IMR-90 (cell line): ENCODE measurements at regions not wholly inside any gene's neighbourhood (a gene's known extent, or its start where the extent isn't known, plus 50 kb on each side); places are given as distances from the start of the nearest gene placed in this dataset.

Experiments
- ATAC-seq: fragments of 200-7000 bp; cut with Tn5 transposase; 2 replicates; pipeline ENCODE4 v1.9.1; 2020; ENCODE audit warnings: low read depth, mild to moderate bottlenecking, moderate library complexity
- BruUV-seq: library from RNA; stranded (reverse); fragments of 400-500 nt; replicated peaks from 2 replicates; lab custom pipeline; 2021; lab: Mats Ljungman, UMichigan
- CTCF ChIA-PET: fragments of 300-600 bp; formaldehyde crosslinking; extraction: SDS; loops from one replicate; lab custom pipeline; 2021; ENCODE audit warnings: antibody characterized with exemption; lab: Yijun Ruan, JAX
- POLR2A ChIA-PET: fragments of 300-600 bp; sonication (Branson Sonifier 250); formaldehyde crosslinking; loops from one replicate; lab custom pipeline; 2022; ENCODE audit warnings: antibody characterized with exemption; ENCODE audit not compliant: unreplicated experiment; lab: Charles Lee
- DNase-seq: peaks from one replicate; pipeline ENCODE4 v3.0.0; 2013
- H2AFZ ChIP-seq: replicated peaks from 2 replicates; pipeline ENCODE3; 2013; ENCODE audit warnings: low read length, mild to moderate bottlenecking; ENCODE audit not compliant: poor library complexity
- H2AK5ac ChIP-seq: 2 replicates; pipeline ENCODE4 v1.6.1; 2013; ENCODE audit warnings: low read depth, low read length, inconsistent platforms
- H2AK9ac ChIP-seq: replicated peaks from 2 replicates; pipeline ENCODE3; 2013; ENCODE audit warnings: mild to moderate bottlenecking, low read depth, low read length, moderate library complexity; ENCODE audit not compliant: poor library complexity
- H2BK120ac ChIP-seq: 2 replicates; pipeline ENCODE4 v1.6.1; 2013; ENCODE audit warnings: low read depth, low read length, inconsistent platforms
- H2BK15ac ChIP-seq: 3 replicates; pipeline ENCODE4 v1.6.1; 2013; ENCODE audit warnings: low read depth, low read length, inconsistent platforms
- H2BK20ac ChIP-seq: 2 replicates; pipeline ENCODE4 v1.6.1; 2013; ENCODE audit warnings: low read depth, mild to moderate bottlenecking, inconsistent platforms, low read length, moderate library complexity
- H2BK5ac ChIP-seq: 2 replicates; pipeline ENCODE4 v1.6.1; 2013; ENCODE audit warnings: mild to moderate bottlenecking, low read depth, low read length, inconsistent platforms; ENCODE audit not compliant: poor library complexity, severe bottlenecking
- H3K14ac ChIP-seq: replicated peaks from 2 replicates; pipeline ENCODE4 v1.6.1; 2013; ENCODE audit warnings: low read depth, low read length, inconsistent platforms
- H3K18ac ChIP-seq: 2 replicates; pipeline ENCODE4 v1.6.1; 2013; ENCODE audit warnings: low read depth, low read length, control low read depth
- H3K23ac ChIP-seq: 2 replicates; pipeline ENCODE4 v1.6.1; 2013; ENCODE audit warnings: low read depth, low read length, inconsistent platforms
- H3K27ac ChIP-seq: 2 replicates; pipeline ENCODE4 v1.5.1; 2013; ENCODE audit warnings: mild to moderate bottlenecking, control low read depth, low read length; ENCODE audit not compliant: insufficient read depth
- H3K27me3 ChIP-seq: 2 replicates; pipeline ENCODE4 v1.6.1; 2013; ENCODE audit warnings: low read length; ENCODE audit not compliant: control insufficient read depth, insufficient read depth
- H3K36me3 ChIP-seq: 2 replicates; pipeline ENCODE4 v1.6.1; 2013; ENCODE audit warnings: low read length, mixed read lengths; ENCODE audit not compliant: control insufficient read depth, insufficient read depth
- H3K4ac ChIP-seq: 2 replicates; pipeline ENCODE4 v1.6.1; 2013; ENCODE audit warnings: low read depth, low read length, inconsistent platforms
- H3K4me1 ChIP-seq: 2 replicates; pipeline ENCODE4 v1.6.1; 2013; ENCODE audit warnings: low read length, mixed read lengths; ENCODE audit not compliant: control insufficient read depth, insufficient read depth
- H3K4me2 ChIP-seq: 2 replicates; pipeline ENCODE4 v1.6.1; 2013; ENCODE audit warnings: low read depth, mild to moderate bottlenecking, control low read depth, low read length, moderate library complexity
- H3K4me3 ChIP-seq: 2 replicates; pipeline ENCODE4 v1.5.1; 2013; ENCODE audit warnings: low read depth, mild to moderate bottlenecking, control low read depth, low read length, moderate library complexity; ENCODE audit not compliant: insufficient read depth
- H3K56ac ChIP-seq: 2 replicates; pipeline ENCODE4 v1.6.1; 2013; ENCODE audit warnings: low read length, inconsistent platforms; ENCODE audit not compliant: insufficient read depth; ENCODE audit errors: extremely low read depth
- H3K79me1 ChIP-seq, 2 experiments: 2 replicates each; pipeline ENCODE4 v1.6.1; 2013; ENCODE audit warnings: low read length in 2 of 2, inconsistent platforms in 1 of 2, low read depth in 1 of 2
- H3K9ac ChIP-seq: 2 replicates; pipeline ENCODE4 v1.6.1; 2013; ENCODE audit warnings: low read depth, low read length, control low read depth
- H3K9me1 ChIP-seq: 2 replicates; pipeline ENCODE4 v1.6.1; 2013; ENCODE audit warnings: low read length, inconsistent platforms; ENCODE audit not compliant: insufficient read depth
- H3K9me3 ChIP-seq: 2 replicates; pipeline ENCODE4 v1.6.1; 2013; ENCODE audit warnings: low read length; ENCODE audit not compliant: control insufficient read depth, insufficient read depth
- H4K20me1 ChIP-seq: 2 replicates; pipeline ENCODE4 v1.6.1; 2013; ENCODE audit warnings: low read length, inconsistent platforms; ENCODE audit not compliant: insufficient read depth
- H4K5ac ChIP-seq: 2 replicates; pipeline ENCODE4 v1.6.1; 2013; ENCODE audit warnings: mild to moderate bottlenecking, low read depth, low read length, control low read depth
- H4K8ac ChIP-seq, 2 experiments: 2 replicates each; pipeline ENCODE4 v1.6.1; 2013; ENCODE audit warnings: low read depth in 2 of 2, low read length in 2 of 2, control low read depth in 1 of 2, inconsistent platforms in 1 of 2
- H4K91ac ChIP-seq: 2 replicates; pipeline ENCODE4 v1.6.1; 2013; ENCODE audit warnings: low read depth, low read length, inconsistent platforms; ENCODE audit not compliant: insufficient read depth
- BHLHE40 ChIP-seq: fragments of 150-350 bp; IDR thresholded peaks from 2 replicates; pipeline ENCODE4 v1.6.1; 2016; ENCODE audit warnings: mild to moderate bottlenecking, low read depth, low read length
- CEBPB ChIP-seq: IDR thresholded peaks from 2 replicates; pipeline ENCODE4 v1.6.1; 2012; ENCODE audit warnings: low read depth, low read length, improper control_type of control experiment
- CHD1 ChIP-seq: IDR thresholded peaks from 2 replicates; pipeline ENCODE4 v1.6.1; 2012; ENCODE audit warnings: low read depth, low read length, improper control_type of control experiment
- CTCF ChIP-seq: conservative IDR thresholded peaks from 2 replicates; pipeline ENCODE4 v1.5.1; 2012; ENCODE audit warnings: mild to moderate bottlenecking, low read depth, low read length, improper control_type of control experiment
- ELK1 ChIP-seq: fragments of 150-350 bp; IDR thresholded peaks from 2 replicates; pipeline ENCODE4 v1.6.1; 2016; ENCODE audit warnings: low read depth, mild to moderate bottlenecking, low read length, moderate library complexity, borderline replicate concordance
- MAFK ChIP-seq: IDR thresholded peaks from 2 replicates; pipeline ENCODE4 v1.6.1; 2012; ENCODE audit warnings: low read depth, low read length, improper control_type of control experiment
- MAZ ChIP-seq: IDR thresholded peaks from 2 replicates; pipeline ENCODE4 v1.6.1; 2012; ENCODE audit warnings: low read depth, mild to moderate bottlenecking, low read length, improper control_type of control experiment, moderate library complexity, borderline replicate concordance
- MXI1 ChIP-seq: IDR thresholded peaks from 2 replicates; pipeline ENCODE4 v1.6.1; 2012; ENCODE audit warnings: low read depth, mild to moderate bottlenecking, low read length, moderate library complexity, borderline replicate concordance
- RAD21 ChIP-seq: IDR thresholded peaks from 2 replicates; pipeline ENCODE4 v1.6.1; 2012; ENCODE audit warnings: low read length, improper control_type of control experiment
- RCOR1 ChIP-seq: IDR thresholded peaks from 2 replicates; pipeline ENCODE4 v1.6.1; 2012; ENCODE audit warnings: mild to moderate bottlenecking, low read length, improper control_type of control experiment; ENCODE audit not compliant: insufficient replicate concordance
- RFX5 ChIP-seq: IDR thresholded peaks from 2 replicates; pipeline ENCODE4 v1.8.0; 2012; ENCODE audit warnings: low read depth, mild to moderate bottlenecking, low read length, moderate library complexity
- SMC3 ChIP-seq: fragments of 150-350 bp; IDR thresholded peaks from 2 replicates; pipeline ENCODE4 v1.6.1; 2016; ENCODE audit warnings: low read depth, mild to moderate bottlenecking, antibody characterized with exemption, low read length, moderate library complexity
- WGBS, 2 experiments: methylation state at CpG; one replicate each; pipeline versions ENCODE4 v1.1.5 to v1.1.7; 2013; ENCODE audit warnings: missing lambda C conversion rate in 2 of 2; ENCODE audit not compliant: insufficient read length in 1 of 2; ENCODE audit errors: extremely low coverage in 2 of 2; 5-methylcytosine and 5-hydroxymethylcytosine counted together
- dilution Hi-C: fragments of 300-500 bp; cut with HindIII; formaldehyde crosslinking; loops from one replicate; pipeline ENCODE4 v1.14.3; 2018; ENCODE audit warnings: low sequenced_read_pairs; ENCODE audit not compliant: unreplicated experiment
- in situ Hi-C: fragments of 300-500 bp; cut with MboI; formaldehyde crosslinking; loops from 3 replicates; pipeline ENCODE4 v1.14.3; 2019; ENCODE audit warnings: low sequenced_read_pairs, inconsistent platforms, mixed read lengths
- intact Hi-C: fragments of 100-400 bp; cut with micrococcal nuclease; formaldehyde crosslinking; loops from 2 replicates; pipeline ENCODE4 v1.10.0; 2022
- TF ChIP-seq, protein P1 (sequence below): fragments of 150-350 bp; IDR thresholded peaks from 2 replicates; pipeline ENCODE4 v1.6.1; 2017; ENCODE audit warnings: mild to moderate bottlenecking, antibody characterized with exemption, low read length, low read depth

DNA sequence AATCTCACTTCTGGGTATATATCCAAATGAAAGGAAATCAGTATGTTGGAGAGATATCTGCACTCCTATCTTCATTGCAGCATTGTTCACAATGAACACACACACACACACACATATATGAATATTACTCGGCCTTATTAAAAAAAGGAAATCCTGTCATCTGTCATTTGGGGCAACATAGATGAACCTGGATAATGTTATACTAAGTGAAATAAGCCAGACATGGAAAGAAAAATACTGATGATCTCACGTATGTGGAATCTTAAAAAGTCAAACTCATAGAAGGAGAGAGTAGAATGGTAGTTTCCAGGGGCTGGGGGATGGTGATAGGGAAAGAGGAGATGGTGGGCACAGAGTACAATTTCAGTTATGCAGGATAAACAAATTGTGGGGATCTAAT lies 100.3 kb downstream of the EMB start:
- H4K20me1 ChIP-seq, result no peaks in the 10 kb centered on the region
- H3K4ac ChIP-seq, result no peak overlapping the region
- no peak overlapping the region for H3K27ac ChIP-seq
- H3K9ac ChIP-seq, result no peak overlapping the region
- no peak overlapping the region for H4K91ac ChIP-seq
- no peaks in the 10 kb centered on the region for H3K9me1 ChIP-seq
- dilution Hi-C loops (no loop called here), in situ Hi-C loops (no loop called here), intact Hi-C loops (loop anchor here (10.0 kb wide), 1 partner anchor 56 kb away; no protein-coding TSS in a partner anchor)
- no TSS peak for BruUV-seq
- H2AK9ac ChIP-seq, result no peak overlapping the region
- H3K79me1 ChIP-seq, result no peaks in the 10 kb centered on the region
- no peak overlapping the region for H2AK5ac ChIP-seq
- H3K56ac ChIP-seq, result no peak overlapping the region
- no peaks in the 10 kb centered on the region; the same call in 1 of the 2 replicates for H3K9me3 ChIP-seq
- no peak overlapping the region for H2BK120ac ChIP-seq
- 43% methylated on average over 1 of the region's 2 CpGs; no CpG with 5 or more reads in 1 of the 2 experiments for WGBS, 2 experiments
- no peak overlapping the region for H4K5ac ChIP-seq
- no peaks in the 10 kb centered on the region for H3K4me1 ChIP-seq
- H2BK5ac ChIP-seq, result no peak overlapping the region
- H3K18ac ChIP-seq, result no peak overlapping the region
- no peak for ATAC-seq
- POLR2A ChIA-PET, result no interaction called here
- H3K36me3 ChIP-seq, result no peaks in the 10 kb centered on the region
- DNase-seq, result no peak
- H3K14ac ChIP-seq, result no peak overlapping the region
- CTCF ChIA-PET, result no interaction called here
- H3K4me3 ChIP-seq, result no peak overlapping the region
- H3K23ac ChIP-seq, result no peak overlapping the region
- H2BK15ac ChIP-seq, result no peak overlapping the region
- no peak overlapping the region for H2BK20ac ChIP-seq
- no peak overlapping the region for H3K4me2 ChIP-seq
- no peak overlapping the region for H2AFZ ChIP-seq
- H4K8ac ChIP-seq, result no peak overlapping the region
- TF ChIP-seq ELK1, result no peak
- no peak for TF ChIP-seq RCOR1
- no peak for TF ChIP-seq MXI1
- no peak for TF ChIP-seq RAD21
- no peak for TF ChIP-seq MAZ
- TF ChIP-seq SMC3, result no peak
- TF ChIP-seq CTCF, result no peak
- TF ChIP-seq BHLHE40, result no peak
- TF ChIP-seq CEBPB, result no peak
- TF ChIP-seq CHD1, result no peak
- no peak for TF ChIP-seq RFX5
- TF ChIP-seq, protein P1, sequence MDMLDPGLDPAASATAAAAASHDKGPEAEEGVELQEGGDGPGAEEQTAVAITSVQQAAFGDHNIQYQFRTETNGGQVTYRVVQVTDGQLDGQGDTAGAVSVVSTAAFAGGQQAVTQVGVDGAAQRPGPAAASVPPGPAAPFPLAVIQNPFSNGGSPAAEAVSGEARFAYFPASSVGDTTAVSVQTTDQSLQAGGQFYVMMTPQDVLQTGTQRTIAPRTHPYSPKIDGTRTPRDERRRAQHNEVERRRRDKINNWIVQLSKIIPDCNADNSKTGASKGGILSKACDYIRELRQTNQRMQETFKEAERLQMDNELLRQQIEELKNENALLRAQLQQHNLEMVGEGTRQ, result no peak
- TF ChIP-seq MAFK, result no peak
- no peaks in the 10 kb centered on the region for H3K27me3 ChIP-seq
